Posterior vena cava (tissue), 2 donors: ENCODE measurements at regions not wholly inside any gene's neighbourhood (a gene's known extent, or its start where the extent isn't known, plus 50 kb on each side); places are given as distances from the start of the nearest gene placed in this dataset.

Source experiments
- DNase-seq: peaks from one replicate; pipeline ENCODE4 v3.0.0-alpha.2; 2020; ENCODE audit warnings: low spot score
- intact Hi-C, 2 donors: fragments of 100-400 bp; cut with DNase I; formaldehyde crosslinking; loops; one replicate each; pipeline versions ENCODE4 v1.14.1 to v1.14.2; 2022 to 2023
- donor health status: DM: yes; HTN: yes; CAD: no.
- donor health status: DM: yes; HTN: yes; CAD: no.

GRCh38 chr1:83742446-83742845 is 256.5 kb downstream of the TTLL7 start:
- DNase-seq = no peak
- intact Hi-C loops = no loop called here

GRCh38 chr1:83741770-83742169 is 257.2 kb downstream of the TTLL7 start:
- no peak for DNase-seq
- intact Hi-C loops = no loop called here

- intact Hi-C loops = no loop called here
- no peak for DNase-seq
These were observed 257.6 kb downstream of the TTLL7 start for GRCh38 chr1:83741348-83741747.

GRCh38 chr1:83735526-83735925 is 263.4 kb downstream of the TTLL7 start:
- DNase-seq = no peak
- intact Hi-C loops = no loop called here

- intact Hi-C loops = no loop called here
- no peak for DNase-seq
These were observed 264.5 kb downstream of the TTLL7 start for GRCh38 chr1:83734420-83734819.

GRCh38 chr1:83725735-83726360 is 273.1 kb downstream of the TTLL7 start:
- DNase-seq = no peak
- intact Hi-C loops = no loop called here

GRCh38 chr1:83718338-83718737 is 280.6 kb downstream of the TTLL7 start:
- intact Hi-C loops = no loop called here
- no peak for DNase-seq

- intact Hi-C loops = no loop called here
- no peak for DNase-seq
These were observed 281.1 kb downstream of the TTLL7 start for GRCh38 chr1:83717785-83718184.

- intact Hi-C loops = no loop called here
These were observed 282.3 kb downstream of the TTLL7 start for GRCh38 chr1:83716641-83717040.

GRCh38 chr1:83715550-83715949 is 283.4 kb downstream of the TTLL7 start:
- intact Hi-C loops = no loop called here
- no peak for DNase-seq

More at GRCh38 chr1:83716641-83717040, 282.3 kb downstream of the TTLL7 start:
- DNase-seq = no peak

GRCh38 chr1:83709662-83710061 is 289.3 kb downstream of the TTLL7 start:
- intact Hi-C loops = no loop called here
- DNase-seq = no peak

- DNase-seq = no peak
These were observed 292.5 kb downstream of the TTLL7 start for GRCh38 chr1:83706354-83706938.

GRCh38 chr1:83705091-83705490 is 293.8 kb downstream of the TTLL7 start:
- intact Hi-C loops = no loop called here
- DNase-seq = no peak

More at GRCh38 chr1:83706354-83706938, 292.5 kb downstream of the TTLL7 start:
- intact Hi-C loops = no loop called here

GRCh38 chr1:83704350-83704749 is 294.6 kb downstream of the TTLL7 start:
- intact Hi-C loops = no loop called here
- no peak for DNase-seq

GRCh38 chr1:83702356-83702755 is 296.6 kb downstream of the TTLL7 start:
- intact Hi-C loops = no loop called here

GRCh38 chr1:83701355-83701754 is 297.6 kb downstream of the TTLL7 start:
- intact Hi-C loops = no loop called here
- no peak for DNase-seq

More at GRCh38 chr1:83702356-83702755, 296.6 kb downstream of the TTLL7 start:
- DNase-seq = no peak

GRCh38 chr1:83698644-83699043 is 300.3 kb downstream of the TTLL7 start:
- DNase-seq = no peak

GRCh38 chr1:83697961-83698360 is 301.0 kb downstream of the TTLL7 start:
- intact Hi-C loops = no loop called here
- DNase-seq = no peak

More at GRCh38 chr1:83698644-83699043, 300.3 kb downstream of the TTLL7 start:
- intact Hi-C loops = no loop called here

GRCh38 chr1:83697220-83697619 is 301.7 kb downstream of the TTLL7 start:
- DNase-seq = no peak
- intact Hi-C loops = no loop called here

GRCh38 chr1:83694449-83694848 is 304.5 kb downstream of the TTLL7 start:
- intact Hi-C loops = no loop called here

GRCh38 chr1:83693427-83694126 is 305.4 kb downstream of the TTLL7 start:
- intact Hi-C loops = no loop called here
- no peak for DNase-seq

More at GRCh38 chr1:83694449-83694848, 304.5 kb downstream of the TTLL7 start:
- DNase-seq = no peak
